CD4-positive, alpha-beta T cell (primary cell): ENCODE measurements at regions not wholly inside any gene's neighbourhood (a gene's known extent, or its start where the extent isn't known, plus 50 kb on each side); places are given as distances from the start of the nearest gene placed in this dataset.

Source experiments
- ATAC-seq: fragments of 200-7000 bp; cut with Tn5 transposase; one replicate; pipeline ENCODE4 v1.10.0; 2022; ENCODE audit warnings: mild to moderate bottlenecking; ENCODE audit not compliant: poor library complexity
- CTCF ChIA-PET: fragments of 350-600 bp; sonication (Branson Sonifier 250); formaldehyde crosslinking; loops from one replicate; lab custom pipeline; 2021; ENCODE audit warnings: antibody characterized with exemption, inconsistent platforms; lab: Charles Lee
- POLR2A ChIA-PET: fragments of 350-600 bp; sonication (Branson Sonifier 250); formaldehyde crosslinking; loops from one replicate; lab custom pipeline; 2021; ENCODE audit warnings: antibody characterized with exemption, inconsistent platforms; lab: Charles Lee
- DNase-seq, 14 experiments: peaks; one replicate each; pipeline ENCODE4 v3.0.0-alpha.2; 2013 to 2020; ENCODE audit warnings: mixed read lengths in 2 of 14
- H3K27ac ChIP-seq, 2 donors: one replicate each; pipeline versions ENCODE4 v1.5.1 to v1.7.0; 2013; ENCODE audit warnings: low read length in 2 of 2, low read depth in 1 of 2, mild to moderate bottlenecking in 1 of 2
- H3K27me3 ChIP-seq, 2 experiments: 1 replicate in 1 of 2; 2 replicates in 1 of 2; pipeline versions ENCODE4 v1.6.1 to v1.7.0; 2013; ENCODE audit warnings: low read length in 2 of 2, control low read depth in 1 of 2, mild to moderate bottlenecking in 1 of 2, moderate library complexity in 1 of 2; ENCODE audit not compliant: insufficient read depth in 2 of 2, control insufficient read depth in 1 of 2
- H3K36me3 ChIP-seq: one replicate; pipeline ENCODE4 v1.6.1; 2013; ENCODE audit warnings: low read length, control low read depth; ENCODE audit not compliant: insufficient read depth
- H3K4me1 ChIP-seq: one replicate; pipeline ENCODE4 v1.6.1; 2013; ENCODE audit warnings: low read length, control low read depth; ENCODE audit not compliant: insufficient read depth
- H3K4me3 ChIP-seq: one replicate; pipeline ENCODE4 v1.5.1; 2013; ENCODE audit warnings: mild to moderate bottlenecking, low read length, moderate library complexity
- H3K9me3 ChIP-seq, 2 experiments: 1 replicate in 1 of 2; 2 replicates in 1 of 2; pipeline versions ENCODE4 v1.6.1 to v1.7.0; 2013; ENCODE audit warnings: low read length in 2 of 2, mild to moderate bottlenecking in 2 of 2, control low read depth in 1 of 2, moderate library complexity in 1 of 2; ENCODE audit not compliant: control insufficient read depth in 1 of 2, insufficient read depth in 1 of 2
- H3K27ac Mint-ChIP-seq: one replicate; pipeline ENCODE4 v1.8.0; 2020; ENCODE audit warnings: mixed read lengths
- H3K27me3 Mint-ChIP-seq: one replicate; pipeline ENCODE4 v1.8.0; 2021; ENCODE audit warnings: mixed read lengths
- H3K36me3 Mint-ChIP-seq: one replicate; pipeline ENCODE4 v1.8.0; 2021; ENCODE audit warnings: low read depth, mixed read lengths
- H3K4me1 Mint-ChIP-seq: one replicate; pipeline ENCODE4 v1.8.0; 2021; ENCODE audit warnings: low read depth, mixed read lengths
- H3K4me3 Mint-ChIP-seq: one replicate; pipeline ENCODE4 v1.8.0; 2020; ENCODE audit warnings: mild to moderate bottlenecking, mixed read lengths
- H3K9me3 Mint-ChIP-seq: one replicate; pipeline ENCODE4 v1.8.0; 2020; ENCODE audit warnings: mixed read lengths
- intact Hi-C, 2 experiments: fragments of 100-400 bp; cut with DNase I in 1 of 2; cut with micrococcal nuclease in 1 of 2; formaldehyde crosslinking; loops; one replicate each; pipeline versions ENCODE4 v1.15.1 to v1.9.0; 2023 to 2025; cut with DNase I, micrococcal nuclease
- TF ChIP-seq, protein P1 (sequence below): fragments of 200-600 bp; IDR thresholded peaks from one replicate; pipeline ENCODE4 v1.8.0; 2022; ENCODE audit warnings: antibody characterized with exemption, mild to moderate bottlenecking

DNA sequence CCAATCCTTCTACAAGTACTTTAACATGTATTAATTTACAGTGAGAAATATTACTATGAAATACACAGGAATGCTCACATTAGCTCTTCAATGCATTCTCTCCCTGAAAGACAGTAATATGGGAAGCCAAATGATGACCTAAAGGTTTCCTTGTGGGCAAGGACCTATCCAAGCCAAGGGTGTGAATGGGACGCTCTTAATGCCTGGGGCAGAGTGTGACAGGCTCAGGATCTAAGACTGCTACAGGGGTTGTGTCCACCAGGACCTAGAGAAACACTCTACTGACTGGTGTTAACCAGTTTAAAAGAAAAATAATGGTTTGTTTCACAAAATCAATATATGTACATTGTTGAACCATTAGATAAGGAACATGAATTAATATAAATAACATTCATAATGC lies 158.7 kb downstream of the FGF1 start:
- DNase-seq (no peak), ATAC-seq (no peak)
- no peaks in the 10 kb centered on the region for H3K36me3 Mint-ChIP-seq
- CTCF ChIA-PET, result no interaction called here
- H3K9me3 Mint-ChIP-seq, result no peaks in the 10 kb centered on the region
- H3K4me3 Mint-ChIP-seq, result no peak overlapping the region
- no peaks in the 10 kb centered on the region for H3K36me3 ChIP-seq
- intact Hi-C loops, result no loop called here
- H3K4me3 ChIP-seq, result no peak overlapping the region
- TF ChIP-seq, protein P1, sequence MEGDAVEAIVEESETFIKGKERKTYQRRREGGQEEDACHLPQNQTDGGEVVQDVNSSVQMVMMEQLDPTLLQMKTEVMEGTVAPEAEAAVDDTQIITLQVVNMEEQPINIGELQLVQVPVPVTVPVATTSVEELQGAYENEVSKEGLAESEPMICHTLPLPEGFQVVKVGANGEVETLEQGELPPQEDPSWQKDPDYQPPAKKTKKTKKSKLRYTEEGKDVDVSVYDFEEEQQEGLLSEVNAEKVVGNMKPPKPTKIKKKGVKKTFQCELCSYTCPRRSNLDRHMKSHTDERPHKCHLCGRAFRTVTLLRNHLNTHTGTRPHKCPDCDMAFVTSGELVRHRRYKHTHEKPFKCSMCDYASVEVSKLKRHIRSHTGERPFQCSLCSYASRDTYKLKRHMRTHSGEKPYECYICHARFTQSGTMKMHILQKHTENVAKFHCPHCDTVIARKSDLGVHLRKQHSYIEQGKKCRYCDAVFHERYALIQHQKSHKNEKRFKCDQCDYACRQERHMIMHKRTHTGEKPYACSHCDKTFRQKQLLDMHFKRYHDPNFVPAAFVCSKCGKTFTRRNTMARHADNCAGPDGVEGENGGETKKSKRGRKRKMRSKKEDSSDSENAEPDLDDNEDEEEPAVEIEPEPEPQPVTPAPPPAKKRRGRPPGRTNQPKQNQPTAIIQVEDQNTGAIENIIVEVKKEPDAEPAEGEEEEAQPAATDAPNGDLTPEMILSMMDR, result no peak
- H3K4me1 ChIP-seq, result no peaks in the 10 kb centered on the region
- no peaks in the 10 kb centered on the region for H3K9me3 ChIP-seq
- peaks cover 4% of the 10 kb centered on the region for H3K27me3 Mint-ChIP-seq
- no peak overlapping the region for H3K27ac Mint-ChIP-seq
- no peaks in the 10 kb centered on the region for H3K27me3 ChIP-seq
- no peaks in the 10 kb centered on the region for H3K4me1 Mint-ChIP-seq
- no peak overlapping the region for H3K27ac ChIP-seq
- POLR2A ChIA-PET, result no interaction called here

DNA sequence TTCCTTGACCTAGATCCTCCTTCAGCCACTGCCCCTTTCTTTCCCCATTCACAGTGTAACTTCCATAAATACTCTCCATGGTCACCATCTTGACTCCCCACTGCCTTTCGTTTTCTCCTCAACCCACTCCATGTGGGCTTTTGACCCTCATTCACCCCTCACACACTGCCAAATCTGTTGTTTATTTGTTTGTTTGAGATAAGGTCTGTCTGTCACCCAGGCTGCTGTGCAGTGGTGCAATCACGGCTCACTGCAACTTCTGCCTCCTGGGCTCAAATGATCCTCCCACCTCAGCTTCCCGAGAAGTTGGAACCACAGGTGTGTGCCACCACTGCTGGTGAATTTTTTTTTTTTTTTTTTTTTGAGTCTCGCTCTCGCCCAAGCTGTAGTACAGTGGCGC lies 162.9 kb downstream of the FGF1 start:
- CTCF ChIA-PET, result interaction anchor here (0.6 kb wide), 1 partner anchor 13 kb away, joined by 3 read pairs; no protein-coding TSS in a partner anchor
- Mint-ChIP-seq H3K9me3 (no peaks in the 10 kb centered on the region), H3K36me3 (no peaks in the 10 kb centered on the region), H3K4me3 (no peak overlapping the region), H3K4me1 (no peaks in the 10 kb centered on the region), H3K27me3 (peaks cover 4% of the 10 kb centered on the region), H3K27ac (no peak overlapping the region)
- H3K9me3 ChIP-seq, result no peaks in the 10 kb centered on the region
- intact Hi-C loops, result no loop called here
- no peaks in the 10 kb centered on the region for H3K36me3 ChIP-seq
- no peak for DNase-seq
- no peak overlapping the region for H3K4me3 ChIP-seq
- POLR2A ChIA-PET, result no interaction called here
- no peaks in the 10 kb centered on the region for H3K4me1 ChIP-seq
- no peak overlapping the region for H3K27ac ChIP-seq
- TF ChIP-seq, protein P1, result no peak
- H3K27me3 ChIP-seq, result no peaks in the 10 kb centered on the region
- no peak for ATAC-seq

DNA sequence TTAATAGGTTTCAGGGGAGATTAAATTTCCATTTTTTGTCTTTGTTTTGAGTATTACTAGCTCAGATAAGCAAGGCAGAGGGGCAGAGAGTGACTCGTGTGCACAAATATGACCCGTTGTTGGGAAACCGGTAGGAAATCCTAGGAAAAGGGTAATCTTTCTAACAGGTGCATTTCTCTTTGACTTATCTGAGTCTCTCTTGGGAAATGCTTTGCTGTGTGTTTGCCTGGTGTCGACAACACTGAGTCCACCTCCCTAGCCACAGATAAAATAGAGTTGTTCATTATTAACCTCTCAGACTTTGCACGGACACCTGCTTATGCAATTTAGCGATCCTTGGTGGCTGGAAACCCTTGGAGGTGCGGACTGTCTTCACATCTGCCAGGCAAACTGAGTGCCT lies 164.2 kb downstream of the FGF1 start:
- Mint-ChIP-seq H3K36me3 (no peaks in the 10 kb centered on the region), H3K27me3 (peaks cover 4% of the 10 kb centered on the region), H3K4me3 (no peak overlapping the region), H3K4me1 (no peaks in the 10 kb centered on the region), H3K9me3 (peaks cover 1% of the 10 kb centered on the region), H3K27ac (no peak overlapping the region)
- DNase-seq (no peak), ATAC-seq (no peak)
- H3K4me3 ChIP-seq, result no peak overlapping the region
- no peaks in the 10 kb centered on the region for H3K4me1 ChIP-seq
- CTCF ChIA-PET, result no interaction called here
- no peaks in the 10 kb centered on the region for H3K27me3 ChIP-seq
- no peak overlapping the region for H3K27ac ChIP-seq
- no peaks in the 10 kb centered on the region for H3K36me3 ChIP-seq
- intact Hi-C loops, result no loop called here
- TF ChIP-seq, protein P1, result no peak
- peaks cover 0 to 8% of the 10 kb centered on the region in 2 experiments for H3K9me3 ChIP-seq
- POLR2A ChIA-PET, result no interaction called here
